H54 (cell line): ENCODE measurements at regions not wholly inside any gene's neighbourhood (a gene's known extent, or its start where the extent isn't known, plus 50 kb on each side); places are given as distances from the start of the nearest gene placed in this dataset.

Experiments used
- DNase-seq: peaks from one replicate; pipeline ENCODE4 v3.0.0; 2011; ENCODE audit warnings: low spot score, mixed read lengths; ENCODE audit not compliant: insufficient read length
- FAIRE-seq: peaks from 3 replicates; lab custom pipeline; 2011; peaks lifted over from hg19 to GRCh38; lab: Jason Lieb, UNC
- POLR2A ChIP-seq: IDR thresholded peaks from 2 replicates; pipeline ENCODE4 v1.6.1; 2011; ENCODE audit warnings: low read depth, mild to moderate bottlenecking, low read length

DNA sequence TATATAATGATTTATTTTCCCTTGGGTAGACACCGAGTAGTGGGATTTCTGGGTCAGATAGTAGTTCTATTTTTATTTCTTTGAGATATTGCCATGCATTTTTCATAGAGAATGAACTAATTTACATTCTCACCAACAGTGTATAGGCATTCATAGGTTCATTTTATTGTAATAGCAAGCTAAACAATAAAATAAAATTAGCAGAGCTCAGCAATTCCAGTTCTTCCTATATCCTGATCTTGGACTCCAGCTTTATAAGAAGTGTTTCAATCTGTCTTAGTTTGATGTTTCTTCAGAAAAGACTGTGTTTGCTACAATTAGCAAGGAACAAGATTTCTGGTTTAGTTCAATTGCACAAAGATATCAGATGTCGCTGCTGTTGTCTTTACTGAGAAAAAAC, 1024.4 kb upstream of the LRRTM1 start:
- DNase-seq (no peak), FAIRE-seq (no peak)
- no peak for TF ChIP-seq POLR2A

DNA sequence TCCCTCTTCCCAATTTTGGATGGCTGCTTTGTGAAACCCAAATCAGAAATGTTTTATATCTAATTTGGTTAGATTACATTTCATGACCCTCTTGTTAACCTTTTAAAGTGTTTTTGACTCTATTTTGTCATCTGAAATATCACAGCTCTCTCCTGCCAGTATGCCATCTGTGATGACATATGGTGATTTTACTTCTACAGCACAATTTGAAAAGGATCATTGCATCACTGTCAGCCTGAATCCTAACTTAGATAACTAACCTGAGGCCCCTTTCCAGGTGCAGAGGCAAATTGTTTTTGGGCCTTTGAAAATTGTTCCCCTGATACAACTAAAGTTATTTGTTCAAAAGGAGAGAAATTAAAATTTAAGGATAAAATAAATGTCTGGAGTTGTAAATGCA, 1023.4 kb upstream of the LRRTM1 start:
- no peak for FAIRE-seq
- TF ChIP-seq POLR2A = no peak

DNA sequence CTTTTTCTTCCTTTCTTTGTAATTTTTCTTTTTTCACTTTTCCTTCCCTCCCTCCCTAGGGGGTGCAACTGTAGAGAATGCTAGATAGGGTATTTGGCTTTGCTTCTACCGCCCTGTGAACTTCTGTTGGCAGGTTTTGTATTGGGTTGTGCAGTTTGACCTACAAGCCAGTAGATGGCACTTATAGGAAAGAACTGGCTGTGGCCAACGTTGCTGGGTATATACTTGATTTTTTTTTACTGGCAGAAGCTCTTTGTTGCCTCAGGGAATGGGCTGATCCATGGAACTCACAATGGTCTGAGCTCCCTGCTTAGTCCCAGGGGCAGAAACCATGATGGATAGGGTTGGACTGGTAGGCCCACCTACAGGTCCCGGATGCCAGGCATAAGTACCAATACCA, 1019.5 kb upstream of the LRRTM1 start:
- FAIRE-seq = no peak
- no peak for TF ChIP-seq POLR2A
- DNase-seq = no peak

More for the DNA sequence above, 1023.4 kb upstream of the LRRTM1 start:
- no peak for DNase-seq

DNA sequence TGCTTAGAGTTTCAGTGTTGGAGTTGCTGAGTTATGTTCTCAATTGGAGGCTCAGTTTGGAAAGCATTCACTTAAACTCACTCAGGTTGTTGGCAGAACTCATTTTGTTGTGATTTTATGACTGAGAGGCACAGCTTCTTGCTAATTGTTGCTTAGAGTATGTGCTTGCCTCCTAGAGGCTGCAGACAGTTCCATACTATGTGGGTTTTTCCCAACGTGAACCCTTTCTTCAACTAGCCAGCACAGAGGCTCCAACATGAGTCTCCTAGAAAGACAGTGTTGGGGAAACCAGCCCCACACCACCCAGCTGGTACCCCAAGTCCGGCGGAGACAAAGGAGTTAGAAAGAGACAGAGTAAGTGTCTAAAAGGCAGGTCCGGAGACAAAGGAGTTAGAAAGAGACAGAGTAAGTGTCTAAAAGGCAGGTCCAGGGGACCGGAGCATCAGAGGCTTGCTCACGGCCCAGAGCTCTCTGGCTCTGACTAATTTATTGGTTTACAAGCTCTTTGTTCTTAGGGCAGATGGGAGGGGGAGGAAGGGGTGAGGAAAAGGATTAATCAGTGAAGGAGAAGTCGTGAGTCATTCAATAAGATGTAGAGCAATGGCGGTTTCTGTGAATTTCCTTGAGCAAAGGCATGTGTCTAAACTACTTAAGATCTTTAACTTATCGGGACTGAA, 999.7 kb upstream of the LRRTM1 start:
- no peak for TF ChIP-seq POLR2A
- DNase-seq = no peak
- peak; percentile 41 for FAIRE-seq

DNA sequence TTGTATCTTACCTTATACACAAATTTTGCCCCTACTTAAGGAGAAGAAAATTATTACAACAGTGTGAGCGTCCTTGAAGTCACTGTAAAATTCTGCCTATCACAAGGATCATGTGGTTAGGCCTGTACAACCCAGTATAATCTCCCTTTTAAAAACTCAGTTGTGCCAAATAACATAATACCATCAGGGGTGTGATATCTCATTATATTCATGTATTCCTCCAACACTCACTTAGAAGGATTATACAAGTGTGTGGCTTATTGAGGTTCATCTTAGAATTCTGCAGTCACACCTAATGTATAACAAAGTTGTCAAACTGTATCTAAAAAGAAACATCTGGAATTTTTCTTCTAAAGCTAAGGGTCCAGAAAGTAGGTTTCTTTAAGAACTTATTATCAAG, 998.8 kb upstream of the LRRTM1 start:
- TF ChIP-seq POLR2A = no peak
- no peak for DNase-seq
- no peak for FAIRE-seq

DNA sequence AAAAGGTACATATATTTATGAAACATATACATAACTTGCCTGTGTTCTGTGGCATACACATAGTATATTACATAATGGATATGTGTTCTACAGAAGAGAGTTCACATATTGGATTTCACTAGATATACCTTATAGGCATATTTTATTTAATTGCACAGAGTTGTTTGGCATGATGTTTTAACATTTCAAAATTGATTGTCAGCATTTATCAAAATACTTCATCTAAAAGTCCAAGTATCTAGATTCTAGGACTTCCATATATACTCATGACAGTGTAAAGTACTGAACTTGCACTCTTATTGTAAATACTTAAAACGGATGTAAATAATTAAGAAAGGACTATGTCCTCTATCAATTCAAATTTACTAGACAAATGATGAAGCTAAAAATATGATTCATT, 995.3 kb upstream of the LRRTM1 start:
- DNase-seq (no peak), FAIRE-seq (no peak)
- no peak for TF ChIP-seq POLR2A

DNA sequence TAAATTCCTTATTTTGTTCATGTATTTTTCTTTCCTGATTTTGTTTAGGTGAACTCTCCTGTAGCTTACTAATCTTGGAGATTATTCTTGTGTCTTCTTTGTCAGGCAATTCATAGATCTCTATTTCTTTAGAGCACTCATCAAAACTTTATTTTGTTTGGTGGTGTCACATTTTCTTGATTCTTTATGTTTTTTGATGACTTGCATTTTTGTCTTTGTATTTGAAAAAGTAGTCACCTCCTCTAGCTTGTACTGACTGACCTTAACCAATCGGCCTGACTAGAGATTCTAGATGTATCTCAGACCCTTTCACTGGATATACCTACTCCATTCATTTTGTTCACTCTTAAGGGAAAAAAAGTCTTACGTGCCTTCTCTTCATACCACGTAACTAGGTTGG, 986.3 kb upstream of the LRRTM1 start:
- DNase-seq = no peak
- TF ChIP-seq POLR2A = no peak
- no peak for FAIRE-seq

DNA sequence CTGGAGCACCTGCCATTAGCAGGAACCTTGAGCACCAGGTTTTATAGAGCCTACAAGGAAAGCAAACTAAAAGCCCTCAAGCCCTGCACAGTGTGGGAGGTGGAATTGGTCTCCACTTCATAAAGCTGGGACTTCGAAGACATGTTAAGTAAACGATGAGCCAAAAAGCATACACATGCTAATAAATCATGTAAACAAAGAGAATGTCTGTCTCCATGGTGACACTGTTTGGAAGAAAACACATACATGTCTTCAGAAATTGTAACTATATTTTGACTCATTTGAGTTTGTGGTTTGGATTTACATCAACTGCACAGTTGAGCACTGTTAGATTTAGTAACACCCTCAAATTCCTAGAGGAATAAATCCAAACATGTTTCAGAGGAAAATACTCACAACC, 978.5 kb upstream of the LRRTM1 start:
- no peak for TF ChIP-seq POLR2A
- FAIRE-seq (no peak), DNase-seq (no peak)

DNA sequence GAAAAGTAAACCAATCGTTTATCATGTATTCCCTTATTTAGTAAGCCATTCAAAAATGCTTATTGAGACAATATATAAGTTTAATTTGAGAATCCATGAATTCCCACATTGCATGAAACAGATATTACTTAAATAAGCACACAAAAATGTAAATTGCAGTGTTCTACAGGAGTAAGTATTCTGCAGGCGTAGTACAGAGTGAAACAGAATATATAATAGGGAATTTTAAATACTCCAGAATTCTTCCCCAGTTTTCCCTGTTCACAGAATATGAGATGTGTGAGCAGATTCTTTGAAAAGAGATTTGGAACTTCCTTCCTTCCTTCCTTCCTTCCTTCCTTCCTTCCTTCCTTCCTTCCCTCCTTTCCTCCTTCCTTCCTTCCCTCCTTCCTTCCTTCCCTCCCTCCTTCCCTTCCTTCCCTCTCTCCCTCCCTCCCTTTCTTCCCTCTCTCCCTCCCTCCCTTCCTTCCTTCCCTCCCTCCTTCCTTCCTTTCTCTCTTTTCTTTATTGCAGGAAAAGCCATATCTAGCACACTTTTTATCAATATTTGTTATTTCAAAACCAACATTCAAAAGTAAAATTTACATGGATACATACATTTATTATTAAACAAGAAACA, 977.7 kb upstream of the LRRTM1 start:
- DNase-seq (no peak), FAIRE-seq (no peak)
- no peak for TF ChIP-seq POLR2A

DNA sequence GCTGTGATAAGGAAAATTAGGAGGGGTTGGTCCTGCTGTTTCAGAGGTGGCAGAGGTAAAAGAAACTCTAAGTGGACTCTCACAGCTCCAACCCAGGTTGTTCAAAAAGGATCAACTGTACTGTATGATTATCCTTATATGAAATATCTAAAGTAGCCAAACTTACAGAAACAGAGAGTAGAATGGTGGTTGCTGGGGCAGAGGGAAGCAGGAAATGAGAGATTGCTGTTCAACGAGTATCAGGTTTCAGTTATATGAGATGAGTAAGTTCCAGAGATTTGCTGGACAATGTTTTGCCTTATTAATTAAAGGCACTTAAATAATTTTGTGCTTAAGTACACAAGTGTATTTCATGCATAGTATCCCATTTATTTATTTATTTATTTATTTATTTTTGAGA, 972.0 kb upstream of the LRRTM1 start:
- TF ChIP-seq POLR2A = no peak
- no peak for FAIRE-seq

DNA sequence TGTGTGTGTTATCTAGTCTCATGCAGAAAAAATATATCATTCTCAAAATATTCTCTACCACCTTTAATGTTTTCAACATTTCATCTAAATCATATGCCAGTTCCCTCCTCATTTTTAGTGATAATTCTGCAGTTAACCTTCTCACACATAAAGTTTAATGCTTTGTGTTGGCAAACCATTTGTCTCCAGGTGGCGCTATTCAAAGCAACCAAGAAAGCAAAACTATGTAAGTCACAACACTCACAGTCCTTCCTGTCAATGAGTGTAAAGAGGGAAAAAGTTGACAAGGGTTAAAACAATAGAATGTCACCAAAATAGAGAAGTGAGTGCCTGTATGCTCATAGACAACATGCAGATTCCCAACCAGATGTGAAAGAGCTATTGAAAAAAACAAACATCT, 961.6 kb upstream of the LRRTM1 start:
- TF ChIP-seq POLR2A = no peak
- DNase-seq (no peak), FAIRE-seq (peak; percentile 75)

More for the DNA sequence above, 972.0 kb upstream of the LRRTM1 start:
- no peak for DNase-seq

DNA sequence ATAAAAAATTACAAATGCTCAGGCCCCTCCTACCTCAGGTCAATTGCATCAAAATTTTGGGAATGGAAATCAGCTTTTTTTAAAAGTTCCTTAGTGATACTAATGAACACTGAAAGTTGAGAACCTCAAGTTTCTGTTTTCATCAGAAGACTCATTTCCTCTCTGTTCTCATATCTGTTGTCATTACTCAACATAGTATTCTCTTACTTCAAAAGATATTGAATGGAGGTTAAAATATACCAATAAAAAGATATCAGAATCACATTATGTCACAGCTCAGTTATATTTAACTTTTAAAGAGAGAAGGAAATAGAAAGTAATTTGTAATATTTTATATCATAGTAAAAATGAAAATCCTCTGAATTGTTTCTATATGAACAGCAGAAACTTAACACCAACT, 959.4 kb upstream of the LRRTM1 start:
- no peak for DNase-seq
- no peak for FAIRE-seq
- TF ChIP-seq POLR2A = no peak

DNA sequence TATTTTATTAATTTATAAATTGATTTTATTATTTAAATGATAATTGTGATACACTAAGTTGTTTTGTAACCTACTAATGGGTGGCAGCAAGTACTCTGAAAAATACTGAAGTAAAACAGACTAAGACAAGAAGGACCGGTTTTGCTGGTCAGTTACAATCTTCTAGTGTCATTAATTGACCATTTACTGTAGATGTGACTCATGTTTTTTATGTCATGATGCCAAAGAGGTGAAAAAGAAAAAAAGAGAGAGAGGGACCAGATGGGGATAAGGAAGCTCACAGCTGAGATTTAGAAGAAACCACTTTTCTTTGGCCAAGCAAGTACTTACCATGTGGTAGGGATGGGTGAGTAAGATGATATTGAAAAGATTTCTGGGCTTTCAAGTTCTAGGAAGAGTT, 955.8 kb upstream of the LRRTM1 start:
- FAIRE-seq = no peak
- no peak for DNase-seq
- TF ChIP-seq POLR2A = no peak

DNA sequence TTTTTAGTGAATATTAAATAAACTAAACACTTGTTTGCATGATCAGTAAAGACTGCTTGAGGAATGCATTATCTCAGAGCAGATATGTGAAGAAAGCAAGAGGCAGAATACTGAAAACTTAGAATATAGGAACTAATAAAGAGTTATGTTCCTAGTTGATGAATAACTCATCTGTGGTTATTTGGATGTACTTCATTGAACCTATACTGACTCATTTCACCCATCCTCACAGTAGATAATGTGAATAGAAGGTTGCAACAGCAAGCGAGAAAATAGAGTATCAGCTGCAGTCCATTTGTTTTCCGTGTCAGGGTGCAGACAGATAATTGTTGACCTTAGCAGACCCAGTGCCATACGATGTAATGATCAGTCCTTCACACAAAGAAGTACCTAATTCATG, 945.7 kb upstream of the LRRTM1 start:
- FAIRE-seq (no peak), DNase-seq (no peak)
- TF ChIP-seq POLR2A = no peak

DNA sequence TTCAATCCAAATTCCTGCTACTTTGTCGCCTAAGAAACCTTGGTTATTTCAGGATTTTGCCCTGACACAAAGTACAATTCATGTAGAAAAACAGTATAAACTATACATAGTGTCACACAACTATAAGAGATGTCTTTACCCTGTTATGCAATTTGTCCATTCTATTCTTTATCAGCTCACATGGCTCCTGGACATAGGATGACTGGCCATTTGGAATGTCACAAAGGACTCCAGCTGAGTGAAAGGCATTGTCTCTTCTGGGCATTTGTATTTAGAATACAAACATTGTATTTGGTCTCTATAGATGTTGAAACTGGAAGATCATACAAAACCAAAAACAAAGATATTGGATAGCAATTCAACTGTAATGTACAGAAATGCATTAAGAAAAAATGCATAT, 944.6 kb upstream of the LRRTM1 start:
- TF ChIP-seq POLR2A = no peak
- DNase-seq (no peak), FAIRE-seq (no peak)
